HG02938 (cell line): ENCODE measurements at regions not wholly inside any gene's neighbourhood (a gene's known extent, or its start where the extent isn't known, plus 50 kb on each side); places are given as distances from the start of the nearest gene placed in this dataset.
"Not testable (repeated sequence)": the region's sequence is repeated elsewhere in the genome, so short reads cannot be mapped to it uniquely, and the experiment has no call there.

Experiments
- ATAC-seq: cut with Tn5 transposase; IDR thresholded peaks from one replicate; pipeline ENCODE4 v1.9.1; 2021; ENCODE audit warnings: mild to moderate bottlenecking, moderate library complexity; ENCODE audit not compliant: unreplicated experiment

DNA sequence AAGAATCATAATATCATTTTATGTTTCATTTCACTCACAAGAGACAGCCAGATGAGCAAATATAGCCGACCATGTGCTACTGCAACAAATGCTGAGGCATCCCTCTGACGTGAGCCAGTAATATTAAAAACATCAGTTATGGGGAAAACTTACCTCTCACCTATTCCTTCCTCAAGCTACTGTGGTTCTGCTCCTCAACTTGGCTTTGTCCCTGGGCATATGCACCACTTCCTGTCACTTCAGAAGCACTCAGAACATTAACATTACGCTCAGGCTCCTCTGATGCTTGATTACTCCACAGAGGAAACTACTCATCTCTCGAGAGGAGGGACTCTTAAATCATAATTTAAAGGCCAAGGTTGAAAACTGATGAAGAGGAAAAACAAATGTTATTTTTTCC is 457.0 kb upstream of the ALCAM start:
- no peak for ATAC-seq

DNA sequence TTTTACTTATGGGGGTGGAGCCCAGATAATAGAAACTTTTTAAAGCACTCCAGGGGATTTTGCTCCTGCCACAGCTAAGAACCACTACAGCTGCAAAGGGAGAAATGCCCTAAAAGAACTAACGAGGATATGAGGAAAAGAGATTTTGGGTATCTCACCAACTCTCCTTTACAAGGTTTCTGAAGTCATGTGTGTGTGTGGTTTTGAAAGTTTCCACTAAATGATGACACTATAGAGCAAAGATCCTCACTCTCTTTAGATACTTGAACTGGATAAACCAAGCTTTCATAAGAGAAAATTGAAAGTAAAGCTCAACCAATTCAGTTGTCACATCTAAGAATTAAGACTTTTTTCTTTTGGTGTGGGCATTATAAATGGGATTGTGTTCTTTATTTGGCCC is 455.3 kb upstream of the ALCAM start:
- no peak for ATAC-seq

GRCh38 chr3:104916971-104917370 is 449.7 kb upstream of the ALCAM start:
- ATAC-seq, result no peak

- ATAC-seq, result no peak
Measured at GRCh38 chr3:104920512-104920911, 446.2 kb upstream of the ALCAM start.

DNA sequence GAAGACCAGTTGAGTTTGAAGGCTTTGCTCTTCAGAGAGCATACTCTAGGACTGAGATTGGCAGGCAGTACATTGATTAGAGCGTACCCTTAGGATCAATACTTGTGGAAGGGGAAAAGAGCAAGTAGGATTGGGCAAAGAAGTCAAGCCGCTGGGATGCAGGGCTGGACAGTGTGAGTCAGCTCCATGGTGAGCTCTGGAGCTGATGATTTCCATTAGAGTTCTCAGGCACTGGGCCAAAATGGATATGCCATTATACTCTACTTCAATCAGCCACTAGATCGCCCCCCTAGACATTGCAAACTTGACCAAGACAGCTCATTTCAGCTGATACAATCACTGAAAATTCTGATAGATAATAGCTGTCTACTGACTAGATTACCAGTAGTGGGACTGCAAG is 432.7 kb upstream of the ALCAM start:
- ATAC-seq, result no peak

GRCh38 chr3:104935613-104936012 is 431.1 kb upstream of the ALCAM start:
- ATAC-seq, result no peak

GRCh38 chr3:104939196-104939595 is 427.5 kb upstream of the ALCAM start:
- ATAC-seq, result no peak

DNA sequence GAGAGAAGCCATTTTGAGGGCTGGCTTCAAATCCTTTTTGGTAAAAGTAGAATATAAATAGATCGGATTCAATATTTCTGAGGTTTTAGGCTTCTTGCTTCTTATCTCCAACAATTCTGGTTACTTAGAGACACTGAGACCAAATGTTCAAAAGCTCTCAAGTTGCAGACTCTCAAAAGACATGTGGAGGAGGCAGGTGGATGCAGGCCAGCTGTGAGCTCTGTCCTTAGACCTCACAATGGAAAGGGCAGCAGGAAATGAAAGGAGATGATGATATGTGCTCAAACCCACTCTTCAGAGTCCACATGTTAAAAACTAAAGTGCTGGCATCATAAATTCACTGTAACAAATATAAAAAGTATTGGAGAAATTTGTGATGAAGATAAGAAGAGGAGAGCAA is 424.9 kb upstream of the ALCAM start:
- ATAC-seq, result no peak

DNA sequence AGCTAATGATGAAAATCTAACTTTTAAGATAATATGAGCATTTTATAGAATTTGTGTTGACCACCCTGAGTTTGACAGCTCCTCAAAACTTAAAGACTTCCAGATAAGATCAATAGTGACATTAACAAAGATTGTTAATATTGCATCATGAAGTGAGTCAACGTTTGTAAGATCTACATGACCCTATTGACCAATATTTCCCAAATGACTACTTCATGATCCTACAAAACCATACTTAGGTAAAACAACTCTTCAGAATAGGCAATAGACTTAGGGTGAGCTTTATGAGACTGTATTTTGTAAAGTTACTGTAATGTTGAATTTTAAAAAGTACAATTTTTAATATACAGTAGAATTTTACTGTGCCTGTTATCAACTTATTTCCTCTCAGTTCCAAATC is 422.7 kb upstream of the ALCAM start:
- ATAC-seq, result no peak

- ATAC-seq, result no peak
Measured at GRCh38 chr3:104947943-104948342, 418.8 kb upstream of the ALCAM start.

GRCh38 chr3:104949810-104950209 is 416.9 kb upstream of the ALCAM start:
- ATAC-seq, result not testable (repeated sequence)

- no peak for ATAC-seq
Measured at GRCh38 chr3:104951426-104951825, 415.3 kb upstream of the ALCAM start.

- ATAC-seq, result no peak
Measured at GRCh38 chr3:104952146-104952972, 414.4 kb upstream of the ALCAM start.

- ATAC-seq, result no peak
Measured at GRCh38 chr3:104956620-104957345, 409.9 kb upstream of the ALCAM start.

GRCh38 chr3:104960579-104960978 is 406.1 kb upstream of the ALCAM start:
- no peak for ATAC-seq

DNA sequence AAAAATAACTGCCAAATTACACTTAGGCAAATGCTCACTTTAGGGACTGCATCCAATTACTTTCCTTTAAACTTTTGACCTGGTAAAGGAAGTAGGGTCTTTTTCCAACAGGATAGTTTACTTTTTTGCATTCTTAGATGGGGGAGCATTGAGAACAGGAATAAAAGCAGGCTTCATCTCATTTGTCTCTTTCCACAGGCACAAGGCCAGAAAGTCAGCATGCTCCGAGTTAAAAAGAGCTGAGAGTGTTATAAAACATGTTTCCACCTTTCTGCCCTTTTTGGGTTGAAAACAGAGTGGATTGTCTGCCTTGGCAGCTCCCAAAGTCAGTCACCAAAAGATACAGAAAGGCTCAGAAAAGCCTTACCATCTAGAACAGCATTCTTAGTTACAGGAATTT is 404.9 kb upstream of the ALCAM start:
- ATAC-seq, result no peak

- no peak for ATAC-seq
Measured at GRCh38 chr3:104974316-104974715, 392.4 kb upstream of the ALCAM start.

GRCh38 chr3:104977719-104978118 is 389.0 kb upstream of the ALCAM start:
- no peak for ATAC-seq

DNA sequence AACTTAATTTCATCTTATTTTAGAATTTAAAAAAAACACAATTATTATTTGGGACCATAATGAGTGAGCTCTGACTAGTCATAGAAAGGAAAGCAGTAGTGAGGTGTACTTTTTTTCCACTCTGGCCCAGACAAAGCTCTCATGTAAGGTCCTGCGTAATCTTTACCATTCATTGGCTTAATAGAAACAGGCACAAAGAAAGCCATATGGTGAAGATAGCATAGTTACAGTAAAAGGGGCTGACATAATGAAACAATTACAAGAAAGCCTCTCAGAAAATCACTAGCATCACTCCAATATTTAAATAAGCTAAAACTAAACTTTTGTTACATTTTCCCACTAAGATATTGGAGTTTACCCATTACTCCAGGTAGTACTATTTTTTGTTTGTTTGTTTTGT is 384.6 kb upstream of the ALCAM start:
- no peak for ATAC-seq

- ATAC-seq, result no peak
Measured at GRCh38 chr3:104987859-104988258, 378.9 kb upstream of the ALCAM start.

DNA sequence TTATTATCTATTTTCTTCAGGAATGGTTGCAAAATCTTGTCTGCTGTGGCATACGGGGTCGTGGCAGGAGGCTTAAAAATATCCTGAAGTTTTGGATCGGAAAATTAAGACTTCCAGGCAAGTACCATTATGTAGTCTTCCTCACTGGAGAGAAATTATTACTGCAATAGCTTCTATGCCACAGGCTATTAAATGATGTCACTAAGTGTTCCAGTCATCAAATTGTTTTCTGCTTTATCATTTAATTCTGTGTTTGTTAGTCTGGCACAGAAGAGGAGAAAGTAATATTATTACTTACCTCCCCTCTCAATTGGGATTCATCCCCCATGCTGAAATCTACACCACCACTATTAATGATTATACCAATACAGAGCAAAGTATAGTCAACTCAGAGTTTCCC is 378.2 kb upstream of the ALCAM start:
- no peak for ATAC-seq

DNA sequence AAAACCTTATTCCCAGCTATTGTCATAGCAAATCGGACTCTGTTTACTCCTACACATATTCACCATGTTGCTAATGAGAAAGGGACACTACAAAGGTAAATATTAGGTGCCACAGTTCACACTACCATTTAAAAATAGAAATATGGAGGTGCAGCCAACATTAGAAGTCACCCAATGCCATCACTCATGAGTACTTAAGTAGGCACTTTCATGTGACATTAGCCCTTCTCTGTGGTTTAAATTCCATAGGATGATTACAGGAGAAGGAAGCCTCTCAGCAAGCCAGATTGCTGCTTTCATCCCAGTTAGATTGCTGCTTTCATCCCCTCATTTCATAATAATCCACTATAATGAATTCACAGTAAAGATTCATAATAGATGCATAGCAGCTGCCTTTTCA is 376.8 kb upstream of the ALCAM start:
- no peak for ATAC-seq
